ENCODE measurements at regions not wholly inside any gene's neighbourhood (a gene's known extent, or its start where the extent isn't known, plus 50 kb on each side); places are given as distances from the start of the nearest gene placed in this dataset.

GRCh38 chr6:54463354-54464024 lies 155.2 kb downstream of the TINAG start:
- H3K4me3 ChIP-seq (ENCODE audit: control insufficient read depth, low read depth, low read length), result no peak overlapping the region
- no peak for TF ChIP-seq CTCF (conservative IDR thresholded peaks at IDR 0.05; ENCODE audit: control insufficient read depth, insufficient read depth, low read depth, low read length)
- no peak for DNase-seq (ENCODE audit: low read depth)

GRCh38 chr6:54465649-54466300 lies 157.5 kb downstream of the TINAG start:
- no peak for DNase-seq (ENCODE audit: low read depth)
- no peak overlapping the region for H3K4me3 ChIP-seq (ENCODE audit: control insufficient read depth, low read depth, low read length)
- no peak for TF ChIP-seq CTCF (conservative IDR thresholded peaks at IDR 0.05; ENCODE audit: control insufficient read depth, insufficient read depth, low read depth, low read length)

GRCh38 chr6:54467384-54467783 lies 159.1 kb downstream of the TINAG start:
- DNase-seq (ENCODE audit: low read depth), result no peak
- no peak overlapping the region for H3K4me3 ChIP-seq (ENCODE audit: control insufficient read depth, low read depth, low read length)
- no peak for TF ChIP-seq CTCF (conservative IDR thresholded peaks at IDR 0.05; ENCODE audit: control insufficient read depth, insufficient read depth, low read depth, low read length)

- no peak for TF ChIP-seq CTCF (conservative IDR thresholded peaks at IDR 0.05; ENCODE audit: control insufficient read depth, insufficient read depth, low read depth, low read length)
- DNase-seq (ENCODE audit: low read depth), result no peak
- H3K4me3 ChIP-seq (ENCODE audit: control insufficient read depth, low read depth, low read length), result no peak overlapping the region
Measured at GRCh38 chr6:54473328-54473727, 165.1 kb downstream of the TINAG start.

GRCh38 chr6:54474898-54475297 lies 166.7 kb downstream of the TINAG start:
- no peak for TF ChIP-seq CTCF (conservative IDR thresholded peaks at IDR 0.05; ENCODE audit: control insufficient read depth, insufficient read depth, low read depth, low read length)
- H3K4me3 ChIP-seq (ENCODE audit: control insufficient read depth, low read depth, low read length), result no peak overlapping the region
- no peak for DNase-seq (ENCODE audit: low read depth)

- DNase-seq (ENCODE audit: low read depth), result peak; percentile 1
- TF ChIP-seq CTCF (conservative IDR thresholded peaks at IDR 0.05; ENCODE audit: control insufficient read depth, insufficient read depth, low read depth, low read length), result no peak
- H3K4me3 ChIP-seq (ENCODE audit: control insufficient read depth, low read depth, low read length), result no peak overlapping the region
Measured at GRCh38 chr6:54481091-54481490, 172.8 kb downstream of the TINAG start.

All from fibroblast of mammary gland (primary cell).